ENCODE measurements at regions not wholly inside any gene's neighbourhood (a gene's known extent, or its start where the extent isn't known, plus 50 kb on each side); places are given as distances from the start of the nearest gene placed in this dataset.

- H3K4me3 ChIP-seq (ENCODE audit: low read depth, low read length, poor library complexity, severe bottlenecking) = no peak overlapping the region
- no peaks in the 10 kb centered on the region for H3K27me3 ChIP-seq (ENCODE audit: insufficient read depth, low read length)
- no peaks in the 10 kb centered on the region for H3F3A ChIP-seq (ENCODE audit: insufficient read depth, low read length)
- H3K4me2 ChIP-seq (ENCODE audit: low read length) = no peak overlapping the region
- no peak overlapping the region for H3K27ac ChIP-seq (ENCODE audit: low read depth, low read length, poor library complexity, severe bottlenecking)
- no peaks in the 10 kb centered on the region for H3K36me3 ChIP-seq (ENCODE audit: insufficient read depth, low read length)
- no peaks in the 10 kb centered on the region for H3K4me1 ChIP-seq (ENCODE audit: insufficient read depth, low read length, severe bottlenecking)
- H3K9me3 ChIP-seq (ENCODE audit: low read length) = no peaks in the 10 kb centered on the region
- no peaks in the 10 kb centered on the region for H3K79me2 ChIP-seq (ENCODE audit: insufficient read depth, low read length)
- no peaks in the 10 kb centered on the region for H4K20me1 ChIP-seq (ENCODE audit: insufficient read depth, low read length)
- TF ChIP-seq CTCF (IDR thresholded peaks at IDR 0.05; ENCODE audit: low read length) = no peak
- TF ChIP-seq EZH2 (IDR thresholded peaks at IDR 0.05; ENCODE audit: borderline replicate concordance, low read length) = no peak
- H3K9ac ChIP-seq (ENCODE audit: low read length) = no peak overlapping the region
- no peaks in the 10 kb centered on the region for H3K9me2 ChIP-seq (ENCODE audit: low read depth, low read length)
- H2AFZ ChIP-seq (ENCODE audit: low read length) = no peak overlapping the region
These were observed 153.0 kb upstream of the TUT7 start for GRCh38 chr9:86507212-86507630.

GRCh38 chr9:86503942-86504341 lies 149.7 kb upstream of the TUT7 start:
- no peak overlapping the region for H3K4me3 ChIP-seq (ENCODE audit: low read depth, low read length, poor library complexity, severe bottlenecking)
- H3K36me3 ChIP-seq (ENCODE audit: insufficient read depth, low read length) = no peaks in the 10 kb centered on the region
- no peaks in the 10 kb centered on the region for H3K27me3 ChIP-seq (ENCODE audit: insufficient read depth, low read length)
- no peak overlapping the region for H3K4me2 ChIP-seq (ENCODE audit: low read length)
- H3K4me1 ChIP-seq (ENCODE audit: insufficient read depth, low read length, severe bottlenecking) = no peaks in the 10 kb centered on the region
- no peak overlapping the region for H3K27ac ChIP-seq (ENCODE audit: low read depth, low read length, poor library complexity, severe bottlenecking)
- H3F3A ChIP-seq (ENCODE audit: insufficient read depth, low read length) = no peaks in the 10 kb centered on the region
- TF ChIP-seq EZH2 (IDR thresholded peaks at IDR 0.05; ENCODE audit: borderline replicate concordance, low read length) (no peak), CTCF (IDR thresholded peaks at IDR 0.05; ENCODE audit: low read length) (no peak)
- H3K9me3 ChIP-seq (ENCODE audit: low read length) = no peaks in the 10 kb centered on the region
- H3K79me2 ChIP-seq (ENCODE audit: insufficient read depth, low read length) = no peaks in the 10 kb centered on the region
- no peak overlapping the region for H2AFZ ChIP-seq (ENCODE audit: low read length)
- H4K20me1 ChIP-seq (ENCODE audit: insufficient read depth, low read length) = no peaks in the 10 kb centered on the region
- H3K9me2 ChIP-seq (ENCODE audit: low read depth, low read length) = no peaks in the 10 kb centered on the region
- H3K9ac ChIP-seq (ENCODE audit: low read length) = no peak overlapping the region

- Histone ChIP-seq H3F3A (ENCODE audit: insufficient read depth, low read length) (no peaks in the 10 kb centered on the region), H3K27ac (ENCODE audit: low read depth, low read length, poor library complexity, severe bottlenecking) (no peak overlapping the region), H4K20me1 (ENCODE audit: insufficient read depth, low read length) (no peaks in the 10 kb centered on the region)
These were observed 149.1 kb upstream of the TUT7 start for GRCh38 chr9:86503314-86503713.

More at GRCh38 chr9:86503314-86503713, 149.1 kb upstream of the TUT7 start:
- Histone ChIP-seq H3K27me3 (ENCODE audit: insufficient read depth, low read length) (no peaks in the 10 kb centered on the region), H3K4me2 (ENCODE audit: low read length) (no peak overlapping the region), H3K9me3 (ENCODE audit: low read length) (no peaks in the 10 kb centered on the region), H3K9me2 (ENCODE audit: low read depth, low read length) (no peaks in the 10 kb centered on the region), H3K9ac (ENCODE audit: low read length) (no peak overlapping the region), H3K79me2 (ENCODE audit: insufficient read depth, low read length) (no peaks in the 10 kb centered on the region), H3K4me3 (ENCODE audit: low read depth, low read length, poor library complexity, severe bottlenecking) (no peak overlapping the region), H2AFZ (ENCODE audit: low read length) (no peak overlapping the region), H3K36me3 (ENCODE audit: insufficient read depth, low read length) (no peaks in the 10 kb centered on the region), H3K4me1 (ENCODE audit: insufficient read depth, low read length, severe bottlenecking) (no peaks in the 10 kb centered on the region)
- TF ChIP-seq EZH2 (IDR thresholded peaks at IDR 0.05; ENCODE audit: borderline replicate concordance, low read length) = no peak
- TF ChIP-seq CTCF (IDR thresholded peaks at IDR 0.05; ENCODE audit: low read length) = no peak

All from OCI-LY1 (cell line).